Endothelial cell of umbilical vein (primary cell): ENCODE measurements at regions not wholly inside any gene's neighbourhood (a gene's known extent, or its start where the extent isn't known, plus 50 kb on each side); places are given as distances from the start of the nearest gene placed in this dataset.

Source experiments
- BruUV-seq: library from RNA; stranded (reverse); fragments of 400-500 nt; replicated peaks from 2 replicates; lab custom pipeline; 2021; lab: Mats Ljungman, UMichigan
- CTCF ChIA-PET: fragments of 300-600, 350-600 bp; sonication (Branson Sonifier 250); formaldehyde crosslinking; loops from one replicate; lab custom pipeline; 2021; ENCODE audit warnings: antibody characterized with exemption, inconsistent platforms; lab: Charles Lee
- POLR2A ChIA-PET: fragments of 300-600, 350-600 bp; sonication (Branson Sonifier 250); formaldehyde crosslinking; loops from one replicate; lab custom pipeline; 2021; ENCODE audit warnings: antibody characterized with exemption, inconsistent platforms; lab: Charles Lee
- DNase-seq: peaks from one replicate; pipeline ENCODE4 v3.0.0-alpha.2; 2011; ENCODE audit warnings: low read depth, low spot score
- FAIRE-seq: peaks from 2 replicates; lab custom pipeline; 2011; peaks lifted over from hg19 to GRCh38; lab: Jason Lieb, UNC
- H2AFZ ChIP-seq: 2 replicates; pipeline ENCODE4 v1.6.0; 2012; ENCODE audit warnings: low read depth, low read length, control low read depth, inconsistent platforms
- H3K27ac ChIP-seq: 2 replicates; pipeline ENCODE4 v1.5.1; 2011; ENCODE audit warnings: low read depth, mild to moderate bottlenecking, control low read depth, low read length, moderate library complexity; ENCODE audit not compliant: insufficient read depth
- H3K27me3 ChIP-seq, 2 experiments: 2 replicates each; pipeline versions ENCODE4 v1.6.0 to v1.6.1; 2011; ENCODE audit warnings: low read length in 2 of 2, mixed read lengths in 1 of 2; ENCODE audit not compliant: control insufficient read depth in 2 of 2, insufficient read depth in 2 of 2
- H3K36me3 ChIP-seq, 2 experiments: 2 replicates in 1 of 2; 3 replicates in 1 of 2; pipeline ENCODE4 v1.5.1; 2011; ENCODE audit warnings: low read length in 2 of 2, mild to moderate bottlenecking in 1 of 2, moderate library complexity in 1 of 2; ENCODE audit not compliant: control insufficient read depth in 2 of 2, insufficient read depth in 2 of 2; ENCODE audit errors: extremely low read depth in 1 of 2
- H3K4me1 ChIP-seq: 3 replicates; pipeline ENCODE4 v1.5.1; 2011; ENCODE audit warnings: mild to moderate bottlenecking, low read length; ENCODE audit not compliant: control insufficient read depth, insufficient read depth; ENCODE audit errors: extremely low read depth
- H3K4me2 ChIP-seq: 2 replicates; pipeline ENCODE4 v1.6.1; 2011; ENCODE audit warnings: low read length, control low read depth, mixed read lengths; ENCODE audit not compliant: insufficient read depth
- H3K4me3 ChIP-seq, 3 experiments: fragments of 200-600 bp in 1 of 3; sonication (generic), shearing (Covaris generic) in 1 of 3; replicated peaks in 1 of 3; 2 replicates each; pipeline ENCODE4 v1.5.1; 2011 to 2016; ENCODE audit warnings: control low read depth in 3 of 3, low read length in 3 of 3, mild to moderate bottlenecking in 2 of 3, inconsistent platforms in 1 of 3, low read depth in 1 of 3, moderate library complexity in 1 of 3; ENCODE audit not compliant: insufficient read depth in 1 of 3
- H3K79me2 ChIP-seq: 2 replicates; pipeline ENCODE4 v1.6.0; 2012; ENCODE audit warnings: low read length, inconsistent platforms; ENCODE audit not compliant: control insufficient read depth, insufficient read depth
- H3K9ac ChIP-seq: replicated peaks from 2 replicates; pipeline ENCODE3; 2011; ENCODE audit warnings: low read length, control low read depth; ENCODE audit not compliant: insufficient read depth; ENCODE audit errors: extremely low read depth
- H3K9me1 ChIP-seq: replicated peaks from 3 replicates; pipeline ENCODE4 v1.6.0; 2011; ENCODE audit warnings: mild to moderate bottlenecking, low read length; ENCODE audit not compliant: control insufficient read depth, insufficient read depth; ENCODE audit errors: extremely low read depth
- H3K9me3 ChIP-seq: replicated peaks from 2 replicates; pipeline ENCODE4 v1.5.1; 2012; ENCODE audit warnings: low read length, inconsistent platforms; ENCODE audit not compliant: control insufficient read depth, insufficient read depth
- H4K20me1 ChIP-seq: replicated peaks from 2 replicates; pipeline ENCODE3; 2011; ENCODE audit warnings: mild to moderate bottlenecking, low read length; ENCODE audit not compliant: control insufficient read depth, insufficient read depth; ENCODE audit errors: extremely low read depth
- FOS ChIP-seq: IDR thresholded peaks from 2 replicates; pipeline ENCODE4 v1.6.1; 2011; ENCODE audit warnings: mild to moderate bottlenecking, low read length, moderate library complexity, borderline replicate concordance; ENCODE audit not compliant: insufficient read depth
- MYC ChIP-seq: IDR thresholded peaks from one replicate; pipeline ENCODE4 v1.6.1; 2011; ENCODE audit warnings: mild to moderate bottlenecking, low read depth, low read length
- dilution Hi-C: fragments of 300-500 bp; cut with MboI; formaldehyde crosslinking; loops from one replicate; pipeline ENCODE4 v1.15.0; 2019; ENCODE audit warnings: low sequenced_read_pairs; ENCODE audit not compliant: extremely low pct_ligation_motif_present
- intact Hi-C: fragments of 100-400 bp; cut with micrococcal nuclease; formaldehyde crosslinking; loops from one replicate; pipeline ENCODE4 v1.10.0; 2022
- TF ChIP-seq, protein P1 (sequence below), 2 donors: IDR thresholded peaks; 1 replicate in 1 of 2; 2 replicates in 1 of 2; pipeline ENCODE4 v1.5.1; 2011; ENCODE audit warnings: low read length in 2 of 2, mild to moderate bottlenecking in 2 of 2, moderate library complexity in 2 of 2, control low read depth in 1 of 2, inconsistent platforms in 1 of 2, low read depth in 1 of 2; ENCODE audit not compliant: insufficient read depth in 1 of 2; ENCODE audit errors: extremely low read depth in 1 of 2
- TF ChIP-seq, protein P2 (sequence below): IDR thresholded peaks from 2 replicates; pipeline ENCODE4 v1.6.1; 2011; ENCODE audit not compliant: insufficient read depth, insufficient read length

DNA sequence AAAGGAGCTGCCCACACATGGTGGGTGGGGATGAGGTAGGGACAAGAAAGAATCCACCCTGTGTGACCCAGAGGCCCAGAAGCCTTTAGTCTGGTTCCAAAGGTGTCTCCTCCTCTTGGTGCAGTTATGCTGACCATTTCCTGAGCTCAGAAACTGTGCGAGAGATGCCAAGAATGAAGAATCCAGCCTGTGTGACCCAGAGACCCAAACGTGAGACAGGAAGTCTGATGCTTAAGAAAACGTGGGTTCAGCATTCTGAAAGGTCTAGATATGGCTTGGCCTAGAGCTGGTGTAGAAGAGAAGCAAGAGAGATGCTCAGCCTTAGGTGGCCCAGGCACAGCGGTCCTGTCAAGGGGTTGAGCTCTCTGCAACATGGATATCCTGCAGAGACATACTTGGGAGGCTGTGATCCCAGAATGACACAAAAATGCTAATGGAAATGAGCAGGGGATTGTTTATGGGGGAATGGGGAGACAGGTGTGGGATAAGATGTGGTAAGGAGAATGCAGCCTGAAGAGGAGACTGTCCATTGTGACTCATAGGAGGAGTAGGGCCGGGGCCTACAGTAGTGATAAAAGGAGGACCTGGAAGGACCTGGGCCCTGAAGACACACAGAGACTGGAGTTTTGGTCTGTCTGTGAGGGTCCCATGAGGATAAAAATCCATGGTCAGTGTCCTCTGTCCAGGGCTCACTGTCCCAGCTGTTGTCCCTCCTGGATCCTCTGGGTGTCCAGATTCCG lies 79.0 kb downstream of the ZNF280B start:
- no peak overlapping the region for H3K9ac ChIP-seq
- H3K79me2 ChIP-seq, result no peaks in the 10 kb centered on the region
- H3K4me2 ChIP-seq, result no peak overlapping the region
- DNase-seq, result no peak
- no peak overlapping the region for H3K27ac ChIP-seq
- H3K27me3 ChIP-seq, result peaks cover 2 to 8% of the 10 kb centered on the region in 2 experiments
- no peaks in the 10 kb centered on the region for H3K4me1 ChIP-seq
- no peaks in the 10 kb centered on the region for H3K9me3 ChIP-seq
- H2AFZ ChIP-seq, result no peak overlapping the region
- dilution Hi-C loops (no loop called here), intact Hi-C loops (no loop called here)
- ChIA-PET CTCF (interaction anchor here (1.3 to 4.3 kb wide), 4 partner anchors 8 to 35 kb away, joined by 3 to 58 read pairs (median 9); no protein-coding TSS in a partner anchor), POLR2A (no interaction called here)
- H3K36me3 ChIP-seq, result no peaks in the 10 kb centered on the region
- no peak for FAIRE-seq
- TF ChIP-seq, protein P1, sequence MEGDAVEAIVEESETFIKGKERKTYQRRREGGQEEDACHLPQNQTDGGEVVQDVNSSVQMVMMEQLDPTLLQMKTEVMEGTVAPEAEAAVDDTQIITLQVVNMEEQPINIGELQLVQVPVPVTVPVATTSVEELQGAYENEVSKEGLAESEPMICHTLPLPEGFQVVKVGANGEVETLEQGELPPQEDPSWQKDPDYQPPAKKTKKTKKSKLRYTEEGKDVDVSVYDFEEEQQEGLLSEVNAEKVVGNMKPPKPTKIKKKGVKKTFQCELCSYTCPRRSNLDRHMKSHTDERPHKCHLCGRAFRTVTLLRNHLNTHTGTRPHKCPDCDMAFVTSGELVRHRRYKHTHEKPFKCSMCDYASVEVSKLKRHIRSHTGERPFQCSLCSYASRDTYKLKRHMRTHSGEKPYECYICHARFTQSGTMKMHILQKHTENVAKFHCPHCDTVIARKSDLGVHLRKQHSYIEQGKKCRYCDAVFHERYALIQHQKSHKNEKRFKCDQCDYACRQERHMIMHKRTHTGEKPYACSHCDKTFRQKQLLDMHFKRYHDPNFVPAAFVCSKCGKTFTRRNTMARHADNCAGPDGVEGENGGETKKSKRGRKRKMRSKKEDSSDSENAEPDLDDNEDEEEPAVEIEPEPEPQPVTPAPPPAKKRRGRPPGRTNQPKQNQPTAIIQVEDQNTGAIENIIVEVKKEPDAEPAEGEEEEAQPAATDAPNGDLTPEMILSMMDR (IDR thresholded peaks at IDR 0.05; ENCODE audit: extremely low read depth in 1 of 2, insufficient read depth in 1 of 2, low read depth in 1 of 2, low read length in 2 of 2), result no peak
- TF ChIP-seq, protein P2, sequence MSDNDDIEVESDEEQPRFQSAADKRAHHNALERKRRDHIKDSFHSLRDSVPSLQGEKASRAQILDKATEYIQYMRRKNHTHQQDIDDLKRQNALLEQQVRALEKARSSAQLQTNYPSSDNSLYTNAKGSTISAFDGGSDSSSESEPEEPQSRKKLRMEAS, result no peak
- TF ChIP-seq FOS (no peak), MYC (no peak)
- no peaks in the 10 kb centered on the region for H4K20me1 ChIP-seq
- no peaks in the 10 kb centered on the region for H3K9me1 ChIP-seq
- BruUV-seq, result no TSS peak
- no peak overlapping the region for H3K4me3 ChIP-seq
